ENCODE measurements at regions not wholly inside any gene's neighbourhood (a gene's known extent, or its start where the extent isn't known, plus 50 kb on each side); places are given as distances from the start of the nearest gene placed in this dataset.

DNA sequence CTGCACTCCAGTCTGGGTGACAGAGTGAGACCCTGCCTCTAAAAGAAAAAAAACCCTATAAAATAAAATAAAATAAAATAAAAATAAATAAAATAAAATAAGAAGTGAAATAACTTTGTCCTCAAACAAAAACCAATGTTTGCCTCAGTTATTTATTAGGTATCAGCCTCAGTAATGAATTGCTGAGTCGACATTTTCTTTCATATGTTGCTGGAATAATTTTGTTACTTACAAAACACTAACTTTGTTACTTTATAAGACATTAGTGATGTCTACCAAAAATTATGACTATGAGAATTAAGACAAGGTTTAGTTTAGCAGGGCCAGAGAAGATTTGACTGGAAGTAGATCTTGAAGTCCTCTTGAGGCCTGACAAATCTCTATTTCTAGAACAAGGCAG is 2074.5 kb upstream of the PCDH20 start:
- no peak overlapping the region for H4K8ac ChIP-seq (replicated peaks; ENCODE audit: insufficient read length, low read depth, low read length)
- no peak overlapping the region for H2AFZ ChIP-seq (ENCODE audit: low read length)
- no peaks in the 10 kb centered on the region for H3K9me3 Mint-ChIP-seq
- no peaks in the 10 kb centered on the region for H3K79me1 ChIP-seq (ENCODE audit: insufficient read depth, low read depth, low read length, poor library complexity, severe bottlenecking)
- no peak overlapping the region for H3K4ac ChIP-seq (ENCODE audit: low read depth, low read length)
- H2BK120ac ChIP-seq (ENCODE audit: low read depth, low read length, poor library complexity, severe bottlenecking), result no peak overlapping the region
- no peak overlapping the region for H4K91ac ChIP-seq (ENCODE audit: insufficient read length, low read depth, low read length)
- H3K23me2 ChIP-seq (ENCODE audit: insufficient read length, low read depth, low read length, poor library complexity, severe bottlenecking), result no peaks in the 10 kb centered on the region
- no peak overlapping the region for H2AK5ac ChIP-seq (ENCODE audit: insufficient read length, low read length)
- no peaks in the 10 kb centered on the region for H3K27me3 ChIP-seq (ENCODE audit: insufficient read depth, low read length)
- no peak overlapping the region for H3K14ac ChIP-seq (ENCODE audit: insufficient read depth, low read length)
- no peak overlapping the region for H3K4me2 ChIP-seq (ENCODE audit: insufficient read depth, insufficient read length, low read length)
- no peak overlapping the region for H2BK20ac ChIP-seq (ENCODE audit: low read depth, low read length, poor library complexity, severe bottlenecking)
- no peak overlapping the region for H2BK12ac ChIP-seq (ENCODE audit: insufficient read length, low read depth, low read length)
- no peak overlapping the region for H3K23ac ChIP-seq (ENCODE audit: insufficient read length, low read depth, low read length)
- no peak overlapping the region for H2BK15ac ChIP-seq (ENCODE audit: low read depth, low read length)
- no peaks in the 10 kb centered on the region for H3K4me1 Mint-ChIP-seq
- H3K56ac ChIP-seq (ENCODE audit: insufficient read length, low read depth, low read length), result no peak overlapping the region
- H3K9ac ChIP-seq (ENCODE audit: extremely low read depth, insufficient read length, low read length), result no peak overlapping the region
- TF ChIP-seq, protein P1, sequence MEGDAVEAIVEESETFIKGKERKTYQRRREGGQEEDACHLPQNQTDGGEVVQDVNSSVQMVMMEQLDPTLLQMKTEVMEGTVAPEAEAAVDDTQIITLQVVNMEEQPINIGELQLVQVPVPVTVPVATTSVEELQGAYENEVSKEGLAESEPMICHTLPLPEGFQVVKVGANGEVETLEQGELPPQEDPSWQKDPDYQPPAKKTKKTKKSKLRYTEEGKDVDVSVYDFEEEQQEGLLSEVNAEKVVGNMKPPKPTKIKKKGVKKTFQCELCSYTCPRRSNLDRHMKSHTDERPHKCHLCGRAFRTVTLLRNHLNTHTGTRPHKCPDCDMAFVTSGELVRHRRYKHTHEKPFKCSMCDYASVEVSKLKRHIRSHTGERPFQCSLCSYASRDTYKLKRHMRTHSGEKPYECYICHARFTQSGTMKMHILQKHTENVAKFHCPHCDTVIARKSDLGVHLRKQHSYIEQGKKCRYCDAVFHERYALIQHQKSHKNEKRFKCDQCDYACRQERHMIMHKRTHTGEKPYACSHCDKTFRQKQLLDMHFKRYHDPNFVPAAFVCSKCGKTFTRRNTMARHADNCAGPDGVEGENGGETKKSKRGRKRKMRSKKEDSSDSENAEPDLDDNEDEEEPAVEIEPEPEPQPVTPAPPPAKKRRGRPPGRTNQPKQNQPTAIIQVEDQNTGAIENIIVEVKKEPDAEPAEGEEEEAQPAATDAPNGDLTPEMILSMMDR (conservative IDR thresholded peaks at IDR 0.05), result no peak
- no peak overlapping the region for H3T11ph ChIP-seq (ENCODE audit: low read length)
- DNase-seq, result no peak
- no peak overlapping the region for H4K5ac ChIP-seq (ENCODE audit: insufficient read length, low read depth, low read length)
- no peak overlapping the region for H3K4me3 Mint-ChIP-seq
- H3K4me1 ChIP-seq (ENCODE audit: insufficient read depth, low read length), result no peaks in the 10 kb centered on the region
- no peak overlapping the region for H3K27ac Mint-ChIP-seq
- H3K79me2 ChIP-seq (ENCODE audit: insufficient read depth, low read length), result no peaks in the 10 kb centered on the region
- no peaks in the 10 kb centered on the region for H4K20me1 ChIP-seq (ENCODE audit: control insufficient read depth, insufficient read depth, insufficient read length)
- no peak overlapping the region for H2BK5ac ChIP-seq (ENCODE audit: insufficient read length, low read length)
- H3K9me3 ChIP-seq (ENCODE audit: control insufficient read depth, low read depth, low read length), result no peaks in the 10 kb centered on the region
- WGBS (ENCODE audit: extremely low coverage, insufficient read length, low lambda C conversion rate), result no CpG with 5 or more reads among the region's 1 CpG
- H3K27me3 Mint-ChIP-seq (ENCODE audit: low read depth), result no peaks in the 10 kb centered on the region
- H3K27ac ChIP-seq (ENCODE audit: insufficient read length, low read depth, low read length), result no peak overlapping the region
- no peak overlapping the region for H3K18ac ChIP-seq (ENCODE audit: insufficient read length, low read depth, low read length)
- no peaks in the 10 kb centered on the region for H3K36me3 Mint-ChIP-seq (ENCODE audit: insufficient read depth in 1 of 3, low read depth in 3 of 3)
